ENCODE measurements at regions not wholly inside any gene's neighbourhood (a gene's known extent, or its start where the extent isn't known, plus 50 kb on each side); places are given as distances from the start of the nearest gene placed in this dataset.

- no peak for DNase-seq
These were observed 74.9 kb upstream of the POU3F2 start for GRCh38 chr6:98759459-98759858.

- DNase-seq = no peak
These were observed 69.9 kb upstream of the POU3F2 start for GRCh38 chr6:98764373-98764911.

- DNase-seq = no peak
These were observed 64.8 kb upstream of the POU3F2 start for GRCh38 chr6:98769546-98769945.

GRCh38 chr6:98775205-98775604 lies 59.2 kb upstream of the POU3F2 start:
- DNase-seq = no peak

GRCh38 chr6:98777762-98778161 lies 56.6 kb upstream of the POU3F2 start:
- DNase-seq = no peak

- no peak for DNase-seq
These were observed 54.8 kb upstream of the POU3F2 start for GRCh38 chr6:98779618-98780017.

GRCh38 chr6:98782772-98783171 lies 51.6 kb upstream of the POU3F2 start:
- no peak for DNase-seq

- DNase-seq = no peak
These were observed 50.8 kb upstream of the POU3F2 start for GRCh38 chr6:98783578-98783977.
